ENCODE measurements at regions not wholly inside any gene's neighbourhood (a gene's known extent, or its start where the extent isn't known, plus 50 kb on each side); places are given as distances from the start of the nearest gene placed in this dataset.

DNA sequence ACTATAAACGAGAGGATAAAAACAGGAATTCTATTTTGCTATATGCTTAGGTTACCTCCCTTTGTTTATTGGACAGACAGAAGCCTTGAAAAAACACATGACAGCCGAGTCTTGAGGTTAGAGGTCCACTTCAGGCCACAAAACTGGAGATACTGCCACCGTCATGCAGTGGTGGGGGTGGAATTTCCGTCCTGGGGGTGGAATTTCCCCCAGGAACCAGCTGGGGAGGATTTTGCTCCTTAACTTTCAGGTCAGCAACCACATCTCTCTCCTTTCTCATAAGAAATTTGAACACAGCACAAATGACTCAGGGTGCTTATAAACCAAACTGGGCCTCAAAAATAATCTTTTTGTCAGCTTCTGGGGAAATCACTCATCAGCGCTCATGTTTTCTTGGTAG is 545.8 kb upstream of the ADAMTS9 start:
- 92 to 96% methylated on average over 2 to 4 of the region's 5 CpGs for WGBS, 2 experiments (ENCODE audit: insufficient coverage in 2 of 2)
- no peak overlapping the region for H3K4me3 ChIP-seq (ENCODE audit: extremely low read depth, insufficient read depth, low read length, poor library complexity, severe bottlenecking)
- H3K36me3 ChIP-seq (ENCODE audit: control insufficient read depth, insufficient read depth, low read length): no peaks in the 10 kb centered on the region
- H3K27ac ChIP-seq (ENCODE audit: low read depth, low read length, severe bottlenecking): no peak overlapping the region
- peaks cover 4% of the 10 kb centered on the region for H3K9me3 ChIP-seq (ENCODE audit: control insufficient read depth, low read length)
- peaks cover 3% of the 10 kb centered on the region for H3K4me1 ChIP-seq (ENCODE audit: control insufficient read depth, insufficient read depth, low read length, poor library complexity, severe bottlenecking)

- Histone ChIP-seq H3K4me3 (ENCODE audit: extremely low read depth, insufficient read depth, low read length, poor library complexity, severe bottlenecking) (no peak overlapping the region), H3K4me1 (ENCODE audit: control insufficient read depth, insufficient read depth, low read length, poor library complexity, severe bottlenecking) (peaks cover 3% of the 10 kb centered on the region), H3K9me3 (ENCODE audit: control insufficient read depth, low read length) (no peaks in the 10 kb centered on the region), H3K27ac (ENCODE audit: low read depth, low read length, severe bottlenecking) (no peak overlapping the region), H3K36me3 (ENCODE audit: control insufficient read depth, insufficient read depth, low read length) (no peaks in the 10 kb centered on the region)
- 92 to 100% methylated on average over 2 to 4 of the region's 4 CpGs for WGBS, 2 experiments (ENCODE audit: insufficient coverage in 2 of 2)
Measured at GRCh38 chr3:65231544-65231943, 543.7 kb upstream of the ADAMTS9 start.

DNA sequence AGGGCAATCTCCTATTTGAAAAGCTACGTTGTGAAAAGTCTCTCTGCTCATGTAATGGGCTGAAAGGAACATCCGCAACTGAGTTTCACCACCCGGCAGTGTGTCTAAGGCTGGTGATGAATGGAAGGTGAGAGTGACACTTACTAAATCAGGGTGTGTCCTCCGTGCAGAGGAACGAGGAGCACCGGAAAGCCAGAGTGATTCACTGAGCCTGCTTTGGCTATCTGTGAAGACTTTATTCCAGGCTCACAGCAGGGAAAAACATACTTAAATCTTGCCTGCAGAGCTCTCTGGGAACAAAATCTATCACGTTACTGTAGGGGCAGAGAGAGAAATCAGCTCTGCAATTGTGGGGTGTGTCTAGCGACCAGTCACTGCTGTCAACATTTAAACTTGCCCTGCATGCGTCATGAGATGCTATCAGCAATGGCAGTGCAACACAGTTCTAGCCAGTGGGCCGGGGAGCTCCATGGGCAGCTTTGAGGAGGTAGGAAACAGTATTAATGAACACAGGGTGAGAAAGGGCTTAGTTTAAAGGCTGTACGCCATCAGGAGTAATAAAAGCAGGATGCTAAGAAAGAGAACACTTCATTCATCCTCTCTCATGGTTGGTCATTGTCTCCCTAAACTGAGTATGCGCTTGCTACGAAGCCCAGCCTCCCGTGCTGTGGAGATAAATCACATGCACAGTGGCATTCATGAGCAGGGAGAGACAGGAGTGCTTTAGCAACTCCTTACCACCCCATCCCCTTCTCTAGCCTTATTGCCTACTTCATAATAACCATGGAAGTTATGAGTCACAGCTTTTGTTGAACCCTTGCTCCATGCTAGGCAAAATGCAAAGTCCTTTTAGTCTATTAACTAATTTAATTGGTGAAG is 542.7 kb upstream of the ADAMTS9 start:
- Histone ChIP-seq H3K4me1 (ENCODE audit: control insufficient read depth, insufficient read depth, low read length, poor library complexity, severe bottlenecking) (peaks cover 3% of the 10 kb centered on the region), H3K4me3 (ENCODE audit: extremely low read depth, insufficient read depth, low read length, poor library complexity, severe bottlenecking) (no peak overlapping the region), H3K27ac (ENCODE audit: low read depth, low read length, severe bottlenecking) (no peak overlapping the region), H3K36me3 (ENCODE audit: control insufficient read depth, insufficient read depth, low read length) (no peaks in the 10 kb centered on the region), H3K9me3 (ENCODE audit: control insufficient read depth, low read length) (no peaks in the 10 kb centered on the region)
- 88 to 94% methylated on average over 10 to 13 of the region's 14 CpGs for WGBS, 2 experiments (ENCODE audit: insufficient coverage in 2 of 2)

DNA sequence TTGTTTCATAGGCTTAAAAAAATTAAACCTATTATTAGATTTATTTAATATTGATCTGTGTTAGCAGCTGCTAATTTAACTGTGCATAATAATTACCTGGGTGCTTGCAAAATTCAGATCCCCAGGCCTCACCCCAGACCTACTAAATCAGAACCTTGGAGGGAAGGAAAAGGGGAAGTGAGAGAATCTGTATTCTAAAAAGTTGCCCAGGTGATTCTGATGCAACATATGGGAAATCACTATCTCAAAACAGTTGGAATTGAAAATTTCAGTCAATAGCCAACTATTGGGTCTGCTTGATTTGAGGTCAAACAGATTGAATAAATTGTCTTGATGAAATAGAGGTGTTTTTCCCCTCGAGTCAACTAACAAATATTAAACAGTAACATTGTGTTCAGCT is 538.5 kb upstream of the ADAMTS9 start:
- no peak overlapping the region for H3K4me3 ChIP-seq (ENCODE audit: extremely low read depth, insufficient read depth, low read length, poor library complexity, severe bottlenecking)
- no peaks in the 10 kb centered on the region for H3K9me3 ChIP-seq (ENCODE audit: control insufficient read depth, low read length)
- H3K36me3 ChIP-seq (ENCODE audit: control insufficient read depth, insufficient read depth, low read length): no peaks in the 10 kb centered on the region
- no peak overlapping the region for H3K27ac ChIP-seq (ENCODE audit: low read depth, low read length, severe bottlenecking)
- peaks cover 3% of the 10 kb centered on the region for H3K4me1 ChIP-seq (ENCODE audit: control insufficient read depth, insufficient read depth, low read length, poor library complexity, severe bottlenecking)
- WGBS, 2 experiments (ENCODE audit: insufficient coverage in 2 of 2): 80% methylated on average over 1 of the region's 1 CpG; no CpG with 5 or more reads in 1 of the 2 experiments

DNA sequence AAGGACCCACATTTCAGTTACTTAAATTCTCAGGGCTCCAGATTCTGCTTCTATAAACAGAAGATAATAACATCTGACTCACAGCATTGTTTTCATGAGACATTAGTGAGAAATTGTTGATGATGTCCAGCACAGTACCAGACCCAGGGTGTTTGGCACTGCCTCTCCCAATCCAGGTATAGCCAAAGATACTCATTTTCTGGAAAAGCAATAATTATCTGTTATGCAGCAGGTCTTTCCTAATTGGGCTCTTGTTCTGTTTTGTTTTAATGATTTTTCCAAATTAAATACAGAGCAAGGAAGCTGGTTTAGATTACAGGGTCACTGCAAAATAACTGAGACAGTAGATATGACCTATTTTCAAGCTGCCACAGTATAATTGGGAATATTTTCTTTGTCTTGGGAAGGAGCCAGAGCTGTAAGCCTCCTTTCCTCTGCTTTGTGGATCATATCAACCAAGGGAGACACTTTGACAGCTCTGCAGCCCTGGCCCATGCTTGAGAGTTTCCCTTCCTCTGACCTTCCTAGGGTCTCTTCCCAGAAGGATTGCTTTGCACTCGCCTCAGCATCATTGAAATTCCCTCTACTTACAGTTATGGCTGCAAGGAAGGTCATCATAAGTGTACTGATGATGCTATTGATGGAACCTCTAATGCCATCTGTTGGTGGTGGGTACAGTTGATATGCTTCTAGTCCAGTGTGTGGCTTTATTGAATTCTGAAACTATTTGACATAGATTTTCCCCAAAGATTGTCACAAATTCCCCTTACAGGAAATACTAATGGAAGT is 522.4 kb upstream of the ADAMTS9 start:
- Histone ChIP-seq H3K27ac (ENCODE audit: low read depth, low read length, severe bottlenecking) (no peak overlapping the region), H3K36me3 (ENCODE audit: control insufficient read depth, insufficient read depth, low read length) (no peaks in the 10 kb centered on the region), H3K4me1 (ENCODE audit: control insufficient read depth, insufficient read depth, low read length, poor library complexity, severe bottlenecking) (no peaks in the 10 kb centered on the region), H3K4me3 (ENCODE audit: extremely low read depth, insufficient read depth, low read length, poor library complexity, severe bottlenecking) (no peak overlapping the region), H3K9me3 (ENCODE audit: control insufficient read depth, low read length) (no peaks in the 10 kb centered on the region)
- no CpG with 5 or more reads among the region's 1 CpG for WGBS, 2 experiments (ENCODE audit: insufficient coverage in 2 of 2)

- no peaks in the 10 kb centered on the region for H3K36me3 ChIP-seq (ENCODE audit: control insufficient read depth, insufficient read depth, low read length)
- no peak overlapping the region for H3K27ac ChIP-seq (ENCODE audit: low read depth, low read length, severe bottlenecking)
- 80 to 100% methylated on average over 1 of the region's 2 CpGs for WGBS, 2 experiments (ENCODE audit: insufficient coverage in 2 of 2)
- H3K9me3 ChIP-seq (ENCODE audit: control insufficient read depth, low read length): no peaks in the 10 kb centered on the region
- no peak overlapping the region for H3K4me3 ChIP-seq (ENCODE audit: extremely low read depth, insufficient read depth, low read length, poor library complexity, severe bottlenecking)
- no peaks in the 10 kb centered on the region for H3K4me1 ChIP-seq (ENCODE audit: control insufficient read depth, insufficient read depth, low read length, poor library complexity, severe bottlenecking)
Measured at GRCh38 chr3:65202395-65202794, 514.6 kb upstream of the ADAMTS9 start.

DNA sequence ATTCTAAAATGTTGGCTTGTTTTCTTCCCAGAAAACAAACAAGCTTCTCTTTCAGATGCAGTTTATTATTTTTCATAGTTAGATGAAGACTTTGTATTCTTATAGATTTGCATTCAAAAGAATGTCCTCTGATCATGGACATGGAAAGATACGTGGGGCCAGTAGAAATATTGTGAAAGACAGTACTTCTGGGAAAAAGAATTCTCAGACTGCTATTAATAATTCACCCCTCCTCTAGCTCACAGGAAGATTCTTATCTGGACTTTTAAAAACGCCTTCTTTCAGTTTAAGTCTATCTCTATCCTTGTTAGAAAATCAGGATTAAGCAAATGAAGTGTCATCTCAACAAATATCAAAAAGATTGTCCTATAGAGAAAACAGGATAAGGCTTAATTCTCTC is 514.1 kb upstream of the ADAMTS9 start:
- H3K9me3 ChIP-seq (ENCODE audit: control insufficient read depth, low read length): no peaks in the 10 kb centered on the region
- H3K36me3 ChIP-seq (ENCODE audit: control insufficient read depth, insufficient read depth, low read length): no peaks in the 10 kb centered on the region
- H3K4me3 ChIP-seq (ENCODE audit: extremely low read depth, insufficient read depth, low read length, poor library complexity, severe bottlenecking): no peak overlapping the region
- H3K4me1 ChIP-seq (ENCODE audit: control insufficient read depth, insufficient read depth, low read length, poor library complexity, severe bottlenecking): peaks cover 3% of the 10 kb centered on the region
- H3K27ac ChIP-seq (ENCODE audit: low read depth, low read length, severe bottlenecking): no peak overlapping the region
- no CpG with 5 or more reads among the region's 2 CpGs for WGBS, 2 experiments (ENCODE audit: insufficient coverage in 2 of 2)

DNA sequence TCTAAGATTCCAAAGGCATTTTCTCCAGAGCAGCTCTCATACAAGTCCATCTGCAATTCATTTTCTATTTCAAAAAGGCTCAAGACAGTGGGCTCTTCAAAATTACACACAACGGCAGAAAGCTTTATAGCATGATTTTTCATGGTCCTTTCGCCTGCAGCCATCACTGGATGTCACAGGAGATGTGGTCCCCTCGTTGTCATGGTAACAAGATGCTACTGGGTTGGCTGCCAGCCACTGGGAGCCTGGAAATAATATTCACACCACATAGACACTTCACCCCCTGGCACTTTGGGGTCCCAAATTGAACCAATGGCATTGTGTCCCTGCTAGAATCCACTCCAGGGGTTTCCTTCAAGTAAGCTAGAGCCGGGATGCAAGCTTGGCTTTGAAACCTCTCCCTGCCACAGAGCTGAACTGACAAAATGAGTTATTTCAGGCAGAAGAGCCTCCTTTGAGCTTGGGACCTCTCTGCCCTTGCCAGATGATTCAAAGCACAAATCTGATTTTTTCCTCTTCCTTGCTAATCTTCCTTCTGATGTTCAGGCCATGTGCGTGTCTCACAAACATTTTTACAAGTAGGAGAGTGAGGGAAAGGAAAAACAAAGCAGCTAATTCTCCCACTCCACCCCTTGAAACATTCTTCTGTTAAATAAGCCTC is 512.6 kb upstream of the ADAMTS9 start:
- H3K4me3 ChIP-seq (ENCODE audit: extremely low read depth, insufficient read depth, low read length, poor library complexity, severe bottlenecking): no peak overlapping the region
- no peaks in the 10 kb centered on the region for H3K9me3 ChIP-seq (ENCODE audit: control insufficient read depth, low read length)
- peaks cover 9% of the 10 kb centered on the region for H3K4me1 ChIP-seq (ENCODE audit: control insufficient read depth, insufficient read depth, low read length, poor library complexity, severe bottlenecking)
- H3K27ac ChIP-seq (ENCODE audit: low read depth, low read length, severe bottlenecking): no peak overlapping the region
- no peaks in the 10 kb centered on the region for H3K36me3 ChIP-seq (ENCODE audit: control insufficient read depth, insufficient read depth, low read length)
- 86 to 98% methylated on average over 4 of the region's 5 CpGs for WGBS, 2 experiments (ENCODE audit: insufficient coverage in 2 of 2)

GRCh38 chr3:65196663-65197062 is 508.9 kb upstream of the ADAMTS9 start:
- Histone ChIP-seq H3K9me3 (ENCODE audit: control insufficient read depth, low read length) (no peaks in the 10 kb centered on the region), H3K4me1 (ENCODE audit: control insufficient read depth, insufficient read depth, low read length, poor library complexity, severe bottlenecking) (peaks cover 13% of the 10 kb centered on the region), H3K36me3 (ENCODE audit: control insufficient read depth, insufficient read depth, low read length) (no peaks in the 10 kb centered on the region), H3K27ac (ENCODE audit: low read depth, low read length, severe bottlenecking) (no peak overlapping the region), H3K4me3 (ENCODE audit: extremely low read depth, insufficient read depth, low read length, poor library complexity, severe bottlenecking) (no peak overlapping the region)
- 75 to 100% methylated on average over 1 to 2 of the region's 3 CpGs for WGBS, 2 experiments (ENCODE audit: insufficient coverage in 2 of 2)

DNA sequence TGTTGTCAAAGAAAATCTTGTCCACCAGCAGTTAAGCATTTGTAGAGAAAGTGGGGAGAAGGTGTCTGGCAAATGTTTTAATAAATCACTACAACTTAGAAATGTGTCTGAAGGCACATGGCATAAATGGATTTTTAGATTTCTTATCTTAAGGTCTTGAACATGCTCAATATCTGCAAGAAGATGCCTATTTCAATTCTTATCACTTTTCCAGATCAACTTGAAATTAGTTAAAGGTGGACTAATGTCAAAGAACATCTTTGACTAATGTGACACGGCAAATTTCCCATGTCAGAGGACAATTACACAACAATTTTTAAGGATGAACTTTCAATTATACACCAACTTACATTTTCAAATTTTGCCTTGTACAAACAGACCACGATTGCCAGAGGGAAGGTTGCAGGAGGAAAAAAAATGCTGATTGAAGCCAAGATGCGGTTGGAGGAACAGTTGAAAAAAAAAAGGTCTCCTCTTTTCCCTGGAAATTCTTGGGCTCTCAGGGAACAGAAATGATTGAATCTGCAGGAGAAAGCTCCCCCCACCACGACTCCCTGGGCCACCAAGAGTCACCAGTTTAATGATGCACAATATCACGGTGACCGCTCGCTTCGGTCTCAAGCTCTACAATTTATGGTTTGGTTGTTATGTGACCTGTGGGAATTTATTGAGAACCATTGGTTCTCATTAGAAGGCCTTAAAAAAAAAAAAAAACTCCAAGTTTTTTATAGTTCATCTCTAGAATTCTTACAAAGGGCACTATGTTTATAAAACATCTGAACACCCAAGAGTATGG is 507.6 kb upstream of the ADAMTS9 start:
- no peak overlapping the region for H3K27ac ChIP-seq (ENCODE audit: low read depth, low read length, severe bottlenecking)
- H3K36me3 ChIP-seq (ENCODE audit: control insufficient read depth, insufficient read depth, low read length): no peaks in the 10 kb centered on the region
- H3K9me3 ChIP-seq (ENCODE audit: control insufficient read depth, low read length): no peaks in the 10 kb centered on the region
- 95% methylated on average over 4 of the region's 8 CpGs; no CpG with 5 or more reads in 1 of the 2 experiments for WGBS, 2 experiments (ENCODE audit: insufficient coverage in 2 of 2)
- peaks cover 13% of the 10 kb centered on the region for H3K4me1 ChIP-seq (ENCODE audit: control insufficient read depth, insufficient read depth, low read length, poor library complexity, severe bottlenecking)
- no peak overlapping the region for H3K4me3 ChIP-seq (ENCODE audit: extremely low read depth, insufficient read depth, low read length, poor library complexity, severe bottlenecking)
